Endodermal cell (in vitro differentiated cells): ENCODE measurements at regions not wholly inside any gene's neighbourhood (a gene's known extent, or its start where the extent isn't known, plus 50 kb on each side); places are given as distances from the start of the nearest gene placed in this dataset.
"Not testable (repeated sequence)": the region's sequence is repeated elsewhere in the genome, so short reads cannot be mapped to it uniquely, and the experiment has no call there.

Source experiments
- DNase-seq: peaks from one replicate; pipeline ENCODE4 v3.0.0-alpha.2; 2017
- H3K27ac ChIP-seq: 2 replicates; pipeline ENCODE4 v1.5.1; 2013; ENCODE audit warnings: mild to moderate bottlenecking, low read depth, low read length, moderate library complexity
- H3K27me3 ChIP-seq: 2 replicates; pipeline ENCODE4 v1.6.1; 2013; ENCODE audit warnings: mild to moderate bottlenecking, low read length, moderate library complexity; ENCODE audit not compliant: insufficient read depth, control insufficient read depth, poor library complexity, severe bottlenecking
- H3K36me3 ChIP-seq: 2 replicates; pipeline ENCODE4 v1.7.0; 2013; ENCODE audit warnings: mild to moderate bottlenecking, low read length, moderate library complexity; ENCODE audit not compliant: control insufficient read depth, insufficient read depth
- H3K4me1 ChIP-seq: one replicate; pipeline ENCODE4 v1.7.0; 2013; ENCODE audit warnings: low read length; ENCODE audit not compliant: control insufficient read depth, insufficient read depth
- H3K4me3 ChIP-seq: 2 replicates; pipeline ENCODE4 v1.5.1; 2013; ENCODE audit warnings: mild to moderate bottlenecking, low read length, moderate library complexity
- H3K9ac ChIP-seq: 2 replicates; pipeline ENCODE4 v1.6.1; 2013; ENCODE audit warnings: mild to moderate bottlenecking, low read length, moderate library complexity; ENCODE audit not compliant: poor library complexity, severe bottlenecking; ENCODE audit errors: extremely low read depth
- H3K9me3 ChIP-seq: 2 replicates; pipeline ENCODE4 v1.6.1; 2013; ENCODE audit warnings: mild to moderate bottlenecking, low read length, moderate library complexity; ENCODE audit not compliant: control insufficient read depth
- H3K27ac Mint-ChIP-seq: 2 replicates; pipeline ENCODE4 v1.8.0; 2020; ENCODE audit warnings: mixed read lengths
- H3K27me3 Mint-ChIP-seq: 2 replicates; pipeline ENCODE4 v1.8.0; 2021; ENCODE audit warnings: mild to moderate bottlenecking, mixed read lengths; ENCODE audit not compliant: insufficient read depth
- H3K36me3 Mint-ChIP-seq: 2 replicates; pipeline ENCODE4 v1.8.0; 2020; ENCODE audit warnings: low read depth, mixed read lengths
- H3K4me1 Mint-ChIP-seq: 2 replicates; pipeline ENCODE4 v1.8.0; 2020; ENCODE audit warnings: mixed read lengths
- H3K4me3 Mint-ChIP-seq: 2 replicates; pipeline ENCODE4 v1.8.0; 2020; ENCODE audit warnings: mild to moderate bottlenecking, moderate library complexity, mixed read lengths
- H3K9me3 Mint-ChIP-seq: 2 replicates; pipeline ENCODE4 v1.8.0; 2020; ENCODE audit warnings: mild to moderate bottlenecking, mixed read lengths
- CTCF ChIP-seq: fragments of 200-600 bp; sonication (generic); conservative IDR thresholded peaks from 2 replicates; pipeline ENCODE4 v1.5.0; 2021; ENCODE audit warnings: antibody characterized with exemption, mild to moderate bottlenecking
- WGBS, 2 experiments: methylation state at CpG; one replicate each; pipeline versions ENCODE4 v1.1.5 to v1.1.7; 2013; ENCODE audit warnings: missing lambda C conversion rate in 2 of 2, mixed read lengths in 1 of 2; ENCODE audit not compliant: insufficient coverage in 1 of 2, insufficient read length in 1 of 2; 5-methylcytosine and 5-hydroxymethylcytosine counted together

GRCh38 chr11:135004495-135004894 is 592.5 kb upstream of the B3GAT1 start:
- 56 to 79% methylated on average over 5 of the region's 5 CpGs for WGBS, 2 experiments
- H3K27ac Mint-ChIP-seq: no peak overlapping the region
- Histone ChIP-seq H3K4me1 (peaks cover 2% of the 10 kb centered on the region), H3K27ac (peak overlapping the region; percentile 47), H3K9ac (no peak overlapping the region), H3K4me3 (no peak overlapping the region), H3K36me3 (no peaks in the 10 kb centered on the region), H3K27me3 (no peaks in the 10 kb centered on the region), H3K9me3 (no peaks in the 10 kb centered on the region)
- H3K4me3 Mint-ChIP-seq: no peak overlapping the region
- peaks cover 5% of the 10 kb centered on the region for H3K4me1 Mint-ChIP-seq
- no peaks in the 10 kb centered on the region for H3K9me3 Mint-ChIP-seq
- no peaks in the 10 kb centered on the region for H3K36me3 Mint-ChIP-seq
- no peak for DNase-seq
- no peaks in the 10 kb centered on the region for H3K27me3 Mint-ChIP-seq
- no peak for TF ChIP-seq CTCF

- Mint-ChIP-seq H3K27me3 (no peaks in the 10 kb centered on the region), H3K27ac (no peak overlapping the region)
These were observed 590.2 kb upstream of the B3GAT1 start for GRCh38 chr11:135002236-135002635.

GRCh38 chr11:135001581-135001980 is 589.5 kb upstream of the B3GAT1 start:
- Mint-ChIP-seq H3K27me3 (no peaks in the 10 kb centered on the region), H3K4me3 (no peak overlapping the region), H3K27ac (no peak overlapping the region), H3K4me1 (peaks cover 12% of the 10 kb centered on the region), H3K9me3 (no peaks in the 10 kb centered on the region), H3K36me3 (no peaks in the 10 kb centered on the region)
- Histone ChIP-seq H3K27ac (no peak overlapping the region), H3K36me3 (no peaks in the 10 kb centered on the region), H3K4me1 (peaks cover 11% of the 10 kb centered on the region), H3K27me3 (no peaks in the 10 kb centered on the region), H3K9ac (no peak overlapping the region), H3K9me3 (no peaks in the 10 kb centered on the region), H3K4me3 (no peak overlapping the region)
- WGBS, 2 experiments: 94 to 100% methylated on average over 2 of the region's 2 CpGs
- peak; percentile 21 for DNase-seq
- TF ChIP-seq CTCF: no peak

More at GRCh38 chr11:135002236-135002635, 590.2 kb upstream of the B3GAT1 start:
- H3K4me1 ChIP-seq: peaks cover 11% of the 10 kb centered on the region
- no peaks in the 10 kb centered on the region for H3K9me3 Mint-ChIP-seq
- H3K4me3 Mint-ChIP-seq: no peak overlapping the region
- H3K4me3 ChIP-seq: no peak overlapping the region
- no peak overlapping the region for H3K9ac ChIP-seq
- no peak overlapping the region for H3K27ac ChIP-seq
- no peaks in the 10 kb centered on the region for H3K9me3 ChIP-seq
- peaks cover 12% of the 10 kb centered on the region for H3K4me1 Mint-ChIP-seq
- no peaks in the 10 kb centered on the region for H3K36me3 Mint-ChIP-seq
- H3K36me3 ChIP-seq: no peaks in the 10 kb centered on the region
- H3K27me3 ChIP-seq: no peaks in the 10 kb centered on the region
- DNase-seq: no peak
- no peak for TF ChIP-seq CTCF

- H3K27ac ChIP-seq, DNase-seq, H3K36me3 ChIP-seq, H3K9me3 Mint-ChIP-seq, H3K36me3 Mint-ChIP-seq, H3K27ac Mint-ChIP-seq, H3K9ac ChIP-seq, H3K27me3 Mint-ChIP-seq, H3K4me3 Mint-ChIP-seq, H3K4me3 ChIP-seq, H3K9me3 ChIP-seq, H3K27me3 ChIP-seq: not testable (repeated sequence)
- H3K4me1 ChIP-seq: peaks cover 11% of the 10 kb centered on the region
- H3K4me1 Mint-ChIP-seq: peaks cover 12% of the 10 kb centered on the region
- WGBS, 2 experiments: 81 to 84% methylated on average over 4 to 5 of the region's 5 CpGs
These were observed 589.0 kb upstream of the B3GAT1 start for GRCh38 chr11:135001065-135001464.
